Stomach (tissue), 8 donors: ENCODE measurements at regions not wholly inside any gene's neighbourhood (a gene's known extent, or its start where the extent isn't known, plus 50 kb on each side); places are given as distances from the start of the nearest gene placed in this dataset.

Experiments
- DNase-seq, 2 donors: peaks; one replicate each; pipeline versions ENCODE4 v3.0.0 to v3.0.0-alpha.2; 2013 to 2019
- H3K27ac ChIP-seq, 5 donors: fragments of 200-600 bp in 4 of 5; sonication (generic) in 4 of 5; one replicate each; pipeline ENCODE4 v1.5.1; 2013 to 2019; ENCODE audit warnings: mild to moderate bottlenecking in 1 of 5, moderate library complexity in 1 of 5
- H3K27me3 ChIP-seq, 3 donors: fragments of 200-600 bp; sonication (generic); one replicate each; pipeline ENCODE4 v1.5.1; 2017 to 2019; ENCODE audit warnings: mixed run types in 1 of 3
- H3K36me3 ChIP-seq, 4 donors: fragments of 200-600 bp; sonication (generic); 1 replicate in 3 of 4; 2 replicates in 1 of 4; pipeline ENCODE4 v1.5.1; 2016 to 2019
- H3K4me1 ChIP-seq, 4 donors: fragments of 200-600 bp; sonication (generic); one replicate each; pipeline ENCODE4 v1.5.1; 2016 to 2019
- H3K4me3 ChIP-seq, 4 donors: fragments of 200-600 bp; sonication (generic) in 3 of 4; one replicate each; pipeline ENCODE4 v1.5.1; 2016 to 2019; ENCODE audit warnings: mild to moderate bottlenecking in 1 of 4
- H3K9me3 ChIP-seq, 4 donors: fragments of 200-600 bp; sonication (generic); one replicate each; pipeline ENCODE4 v1.5.1; 2016 to 2019
- EP300 ChIP-seq: sonication (generic); formaldehyde crosslinking; IDR thresholded peaks from one replicate; pipeline ENCODE4 v1.6.1; 2017; ENCODE audit warnings: antibody characterized with exemption
- POLR2A ChIP-seq, 4 donors: fragments of 450-650 bp; IDR thresholded peaks; one replicate each; pipeline ENCODE4 v1.6.1; 2016; ENCODE audit warnings: antibody characterized with exemption in 4 of 4, control low read depth in 2 of 4, mild to moderate bottlenecking in 1 of 4, moderate library complexity in 1 of 4
- POLR2AphosphoS5 ChIP-seq, 3 donors: sonication (generic); formaldehyde crosslinking; IDR thresholded peaks; one replicate each; pipeline ENCODE4 v1.6.1; 2016; ENCODE audit warnings: antibody characterized with exemption in 3 of 3
- WGBS, 5 donors: extraction: QIAGEN DNeasy Blood & Tissue Kit in 3 of 5; methylation state at CpG; one replicate each; pipeline versions ENCODE4 v1.1.5 to v1.1.7; 2013 to 2018; 5-methylcytosine and 5-hydroxymethylcytosine counted together
- intact Hi-C: fragments of 100-400 bp; cut with DNase I; formaldehyde crosslinking; loops from one replicate; pipeline ENCODE4 v1.15.1; 2023; ENCODE audit warnings: low total_unique reads
- TF ChIP-seq, protein P1 (sequence below), 7 experiments: fragments of 450-650 bp in 4 of 7; fragments of 200-600 bp in 3 of 7; sonication (generic) in 3 of 7; IDR thresholded peaks; one replicate each; pipeline ENCODE4 v1.5.1; 2016 to 2019; ENCODE audit warnings: antibody characterized with exemption in 7 of 7, control low read depth in 2 of 7, mild to moderate bottlenecking in 1 of 7
- donor health status: healthy with polysubstance abuse.
- donor health status: Bipolar disorder and iron deficiency.
- donor health status: healthy.

DNA sequence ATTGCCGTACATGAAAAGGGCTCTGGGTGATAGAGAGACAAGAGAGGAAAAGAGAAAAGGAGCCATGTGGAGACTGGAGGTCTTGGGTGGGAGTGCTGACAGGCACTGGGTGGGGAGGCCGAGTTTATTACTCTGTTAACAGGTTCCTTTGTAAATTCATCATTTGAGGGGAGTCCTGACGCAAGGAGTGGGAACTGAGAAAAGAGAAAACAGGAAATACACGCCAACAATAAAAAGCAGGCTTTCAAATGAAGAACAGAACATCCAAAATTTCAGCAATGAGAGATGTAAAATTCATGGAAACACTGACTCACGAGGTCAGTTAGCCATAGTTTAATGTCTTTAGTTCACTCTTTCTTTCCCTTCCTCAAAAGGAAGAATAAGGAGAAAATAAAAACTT is 342.8 kb downstream of the TMEM167A start:
- H3K9me3 ChIP-seq = no peaks in the 10 kb centered on the region
- no peak for TF ChIP-seq POLR2AphosphoS5 (IDR thresholded peaks at IDR 0.05)
- TF ChIP-seq EP300 = no peak
- TF ChIP-seq POLR2A (IDR thresholded peaks at IDR 0.05) = no peak
- TF ChIP-seq, protein P1, sequence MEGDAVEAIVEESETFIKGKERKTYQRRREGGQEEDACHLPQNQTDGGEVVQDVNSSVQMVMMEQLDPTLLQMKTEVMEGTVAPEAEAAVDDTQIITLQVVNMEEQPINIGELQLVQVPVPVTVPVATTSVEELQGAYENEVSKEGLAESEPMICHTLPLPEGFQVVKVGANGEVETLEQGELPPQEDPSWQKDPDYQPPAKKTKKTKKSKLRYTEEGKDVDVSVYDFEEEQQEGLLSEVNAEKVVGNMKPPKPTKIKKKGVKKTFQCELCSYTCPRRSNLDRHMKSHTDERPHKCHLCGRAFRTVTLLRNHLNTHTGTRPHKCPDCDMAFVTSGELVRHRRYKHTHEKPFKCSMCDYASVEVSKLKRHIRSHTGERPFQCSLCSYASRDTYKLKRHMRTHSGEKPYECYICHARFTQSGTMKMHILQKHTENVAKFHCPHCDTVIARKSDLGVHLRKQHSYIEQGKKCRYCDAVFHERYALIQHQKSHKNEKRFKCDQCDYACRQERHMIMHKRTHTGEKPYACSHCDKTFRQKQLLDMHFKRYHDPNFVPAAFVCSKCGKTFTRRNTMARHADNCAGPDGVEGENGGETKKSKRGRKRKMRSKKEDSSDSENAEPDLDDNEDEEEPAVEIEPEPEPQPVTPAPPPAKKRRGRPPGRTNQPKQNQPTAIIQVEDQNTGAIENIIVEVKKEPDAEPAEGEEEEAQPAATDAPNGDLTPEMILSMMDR (IDR thresholded peaks at IDR 0.05) = no peak
- peak in 1 of 2 donors; percentile 61 for DNase-seq
- no peaks in the 10 kb centered on the region for H3K4me1 ChIP-seq
- H3K27me3 ChIP-seq = no peaks in the 10 kb centered on the region
- 64 to 73% (median 66%) methylated on average over 5 of the region's 5 CpGs for WGBS, 5 donors
- intact Hi-C loops = no loop called here
- H3K36me3 ChIP-seq = no peaks in the 10 kb centered on the region
- no peak overlapping the region for H3K27ac ChIP-seq
- H3K4me3 ChIP-seq = no peak overlapping the region

DNA sequence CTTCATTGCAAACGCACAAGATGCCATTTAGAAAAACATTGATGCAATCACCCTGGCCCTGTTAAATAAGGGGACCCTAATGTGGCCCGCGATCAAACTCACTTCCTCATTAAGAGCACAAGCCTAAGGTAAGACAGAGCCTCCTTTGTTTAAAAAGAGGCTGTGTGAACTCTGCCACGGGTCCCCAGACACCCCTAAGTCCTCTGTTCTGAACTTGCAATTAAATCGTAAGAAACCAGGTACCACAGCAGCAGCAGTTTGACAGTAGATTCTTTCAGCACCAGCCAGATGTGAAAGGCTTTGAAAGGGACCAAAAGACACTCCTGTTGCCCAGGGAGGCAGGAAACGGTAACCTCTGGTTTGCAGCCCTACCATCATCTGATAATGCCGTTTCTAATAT is 346.3 kb downstream of the TMEM167A start:
- H3K9me3 ChIP-seq = no peaks in the 10 kb centered on the region
- H3K4me1 ChIP-seq = no peaks in the 10 kb centered on the region
- WGBS, 5 donors = 25 to 60% (median 46%) methylated on average over 7 of the region's 7 CpGs
- intact Hi-C loops = no loop called here
- DNase-seq = no peak
- H3K4me3 ChIP-seq = no peak overlapping the region
- H3K27ac ChIP-seq = no peak overlapping the region
- TF ChIP-seq POLR2AphosphoS5 (IDR thresholded peaks at IDR 0.05) (no peak), POLR2A (IDR thresholded peaks at IDR 0.05) (no peak), EP300 (no peak)
- TF ChIP-seq, protein P1 (IDR thresholded peaks at IDR 0.05) = no peak
- no peaks in the 10 kb centered on the region for H3K36me3 ChIP-seq
- no peaks in the 10 kb centered on the region for H3K27me3 ChIP-seq

DNA sequence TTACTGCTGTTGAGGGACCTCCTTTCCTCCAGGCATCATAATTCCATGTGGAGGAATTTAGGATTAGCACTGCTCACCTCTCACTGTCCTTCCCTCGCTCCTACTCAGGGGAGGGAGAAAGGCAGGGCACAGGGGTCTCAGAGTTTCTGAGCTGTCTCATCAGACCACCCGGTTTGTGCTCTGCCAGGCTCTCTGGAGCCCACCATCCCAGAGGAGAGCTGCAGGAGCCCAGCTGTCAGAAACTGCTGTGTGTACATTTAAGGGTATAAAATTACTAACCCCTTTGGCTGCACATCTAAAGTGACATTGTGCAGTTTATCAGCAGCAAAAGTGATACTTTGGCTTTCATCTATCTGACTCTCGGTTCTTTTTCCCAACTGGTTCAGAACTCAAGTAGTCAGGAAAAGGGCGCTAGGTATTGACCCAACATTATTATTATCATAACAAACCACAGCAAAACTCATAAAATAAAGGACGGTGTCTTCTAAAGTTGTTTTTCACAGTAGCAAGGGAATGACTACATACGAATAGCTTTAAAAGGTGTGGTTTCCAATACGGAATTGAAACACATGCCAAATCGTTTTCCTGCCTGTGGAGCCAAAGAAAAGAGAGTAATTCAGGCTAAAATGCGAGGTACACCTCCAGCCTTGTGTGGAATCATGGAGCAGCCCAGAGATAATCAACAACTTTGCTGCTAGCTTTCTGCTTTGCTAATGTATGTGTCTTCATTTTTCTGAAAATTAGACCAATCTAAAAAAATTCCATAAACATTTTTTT is 348.1 kb downstream of the TMEM167A start:
- intact Hi-C loops = no loop called here
- Histone ChIP-seq H3K27me3 (no peaks in the 10 kb centered on the region), H3K4me3 (no peak overlapping the region), H3K9me3 (no peaks in the 10 kb centered on the region), H3K4me1 (no peaks in the 10 kb centered on the region), H3K36me3 (no peaks in the 10 kb centered on the region), H3K27ac (no peak overlapping the region)
- WGBS, 5 donors = 70 to 82% (median 78%) methylated on average over 9 of the region's 9 CpGs
- TF ChIP-seq POLR2A (IDR thresholded peaks at IDR 0.05) (no peak), EP300 (no peak), POLR2AphosphoS5 (IDR thresholded peaks at IDR 0.05) (no peak)
- TF ChIP-seq, protein P1 (IDR thresholded peaks at IDR 0.05) = no peak
- no peak for DNase-seq

DNA sequence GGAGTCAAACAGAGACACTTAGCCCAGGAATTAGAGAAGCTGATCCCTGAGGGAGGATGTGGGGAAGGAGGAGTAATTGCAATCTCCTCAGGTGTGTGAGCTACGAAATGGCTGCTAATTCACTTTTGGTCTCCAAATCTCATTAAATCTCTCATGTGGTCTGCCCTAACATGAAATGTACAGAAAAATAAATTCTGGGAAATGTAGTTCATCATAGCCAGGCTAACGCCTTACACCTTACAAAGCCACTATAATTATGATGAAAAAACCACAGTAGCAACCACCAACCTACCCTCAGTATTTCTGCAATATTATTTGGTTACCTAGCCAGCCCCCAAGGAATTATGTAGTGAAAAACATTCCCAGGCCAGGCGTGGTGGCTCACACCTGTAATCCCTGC is 354.0 kb downstream of the TMEM167A start:
- no peaks in the 10 kb centered on the region for H3K36me3 ChIP-seq
- no peak overlapping the region for H3K4me3 ChIP-seq
- TF ChIP-seq, protein P1 (IDR thresholded peaks at IDR 0.05) = no peak
- TF ChIP-seq POLR2AphosphoS5 (IDR thresholded peaks at IDR 0.05) (no peak), EP300 (no peak), POLR2A (IDR thresholded peaks at IDR 0.05) (no peak)
- no peak for DNase-seq
- H3K27me3 ChIP-seq = no peaks in the 10 kb centered on the region
- H3K27ac ChIP-seq = no peak overlapping the region
- H3K9me3 ChIP-seq = no peaks in the 10 kb centered on the region
- intact Hi-C loops = no loop called here
- H3K4me1 ChIP-seq = no peaks in the 10 kb centered on the region
- 78 to 90% (median 82%) methylated on average over 3 of the region's 3 CpGs for WGBS, 5 donors
